HepG2 (cell line): ENCODE measurements at regions not wholly inside any gene's neighbourhood (a gene's known extent, or its start where the extent isn't known, plus 50 kb on each side); places are given as distances from the start of the nearest gene placed in this dataset.

ENCODE experiments used
- ATAC-seq: fragments of 200-7000 bp; cut with Tn5 transposase; 3 replicates; pipeline ENCODE4 v1.9.1; 2020; ENCODE audit warnings: mild to moderate bottlenecking, moderate library complexity
- BruUV-seq: library from RNA; stranded (reverse); fragments of 400-500 nt; replicated peaks from 2 replicates; lab custom pipeline; 2021; lab: Mats Ljungman, UMichigan
- CTCF ChIA-PET: fragments of 300-600 bp; formaldehyde crosslinking; extraction: SDS; loops from one replicate; lab custom pipeline; 2021; ENCODE audit warnings: low total read pairs, inconsistent platforms, low intra/inter-chr PET ratio; lab: Yijun Ruan, JAX
- POLR2A ChIA-PET: fragments of 350-600 bp; sonication (Branson Sonifier 250); formaldehyde crosslinking; loops from one replicate; lab custom pipeline; 2020; ENCODE audit warnings: antibody characterized with exemption, inconsistent platforms; lab: Yijun Ruan, JAX
- DNase-seq: peaks from one replicate; pipeline ENCODE4 v3.0.0-alpha.2; 2015; ENCODE audit warnings: low spot score
- FAIRE-seq: peaks from 3 replicates; lab custom pipeline; 2011; peaks lifted over from hg19 to GRCh38; lab: Jason Lieb, UNC
- H2AFZ ChIP-seq: one replicate; pipeline ENCODE4 v1.6.1; 2011; ENCODE audit warnings: low read length, inconsistent platforms
- H3K27ac ChIP-seq: fragments of 300-600 bp; 3 replicates; pipeline ENCODE4 v1.8.0; 2011; ENCODE audit warnings: mixed run types, mild to moderate bottlenecking, mixed read lengths, low read length, inconsistent platforms; ENCODE audit not compliant: insufficient read depth; ENCODE audit errors: extremely low read length
- H3K27me3 ChIP-seq, 2 experiments: fragments of 200-600 bp in 1 of 2; 2 replicates in 1 of 2; 3 replicates in 1 of 2; pipeline versions ENCODE4 v1.6.0 to v1.8.0; 2011; ENCODE audit warnings: low read length in 2 of 2, mild to moderate bottlenecking in 2 of 2, moderate library complexity in 2 of 2, inconsistent platforms in 1 of 2; ENCODE audit not compliant: insufficient read depth in 2 of 2, control insufficient read depth in 1 of 2
- H3K36me3 ChIP-seq, 2 experiments: fragments of 200-600 bp in 1 of 2; replicated peaks in 1 of 2; 2 replicates in 1 of 2; 3 replicates in 1 of 2; pipeline versions ENCODE4 v1.5.1 to v1.8.0; 2011; ENCODE audit warnings: low read length in 2 of 2, inconsistent platforms in 1 of 2; ENCODE audit not compliant: insufficient read depth in 2 of 2, control insufficient read depth in 1 of 2
- H3K4me1 ChIP-seq: 2 replicates; pipeline ENCODE4 v1.5.1; 2012; ENCODE audit warnings: low read length, inconsistent platforms; ENCODE audit not compliant: insufficient read depth
- H3K4me2 ChIP-seq: 2 replicates; pipeline ENCODE4 v1.6.0; 2011; ENCODE audit warnings: low read depth, low read length, inconsistent platforms
- H3K4me3 ChIP-seq, 3 experiments: fragments of 200-600 bp in 1 of 3; sonication (generic), shearing (Covaris generic) in 1 of 3; replicated peaks in 1 of 3; 2 replicates each; pipeline ENCODE4 v1.5.1; 2011 to 2016; ENCODE audit warnings: low read length in 3 of 3, inconsistent platforms in 2 of 3, low read depth in 2 of 3, mild to moderate bottlenecking in 2 of 3, control low read depth in 1 of 3, mixed read lengths in 1 of 3; ENCODE audit not compliant: insufficient read depth in 1 of 3
- H3K79me2 ChIP-seq: one replicate; pipeline ENCODE4 v1.6.1; 2011; ENCODE audit warnings: low read length, inconsistent platforms; ENCODE audit not compliant: insufficient read depth
- H3K9ac ChIP-seq: 2 replicates; pipeline ENCODE4 v1.6.0; 2011; ENCODE audit warnings: mild to moderate bottlenecking, low read depth, low read length, inconsistent platforms; ENCODE audit not compliant: insufficient read depth
- H3K9me3 ChIP-seq: 2 replicates; pipeline ENCODE4 v1.5.1; 2012; ENCODE audit warnings: mild to moderate bottlenecking, low read length
- H4K20me1 ChIP-seq: 2 replicates; pipeline ENCODE4 v1.6.0; 2011; ENCODE audit warnings: inconsistent platforms, mild to moderate bottlenecking, low read length, moderate library complexity; ENCODE audit not compliant: insufficient read depth
- ARNT ChIP-seq: fragments of 450-650 bp; IDR thresholded peaks from 2 replicates; pipeline ENCODE4 v1.6.1; 2017
- DDIT3 ChIP-seq: sonication (generic); formaldehyde crosslinking; IDR thresholded peaks from 2 replicates; pipeline ENCODE4 v1.4.0; 2020; ENCODE audit warnings: mild to moderate bottlenecking, missing genetic modification reagents
- KDM5A ChIP-seq: fragments of 200-600 bp; sonication (generic); IDR thresholded peaks from 2 replicates; pipeline ENCODE4 v1.7.0; 2018; ENCODE audit warnings: antibody characterized with exemption, mild to moderate bottlenecking, low read length, borderline replicate concordance
- MIER2 ChIP-seq: IDR thresholded peaks from 2 replicates; pipeline ENCODE4 v1.6.1; 2016; ENCODE audit warnings: missing biosample characterization, missing genetic modification reagents
- NFAT5 ChIP-seq: sonication (generic); formaldehyde crosslinking; IDR thresholded peaks from 2 replicates; pipeline ENCODE4 v1.4.0; 2020; ENCODE audit warnings: missing genetic modification reagents
- PLSCR1 ChIP-seq: sonication (generic); formaldehyde crosslinking; IDR thresholded peaks from 2 replicates; pipeline ENCODE4 v1.5.0; 2020; ENCODE audit warnings: missing genetic modification reagents, mild to moderate bottlenecking, borderline replicate concordance
- TCF12 ChIP-seq, 2 experiments: fragments of 450-650 bp in 1 of 2; sonication (generic) in 1 of 2; formaldehyde crosslinking in 1 of 2; IDR thresholded peaks; 2 replicates each; pipeline versions ENCODE4 v1.6.1 to v1.8.0; 2017 to 2022; ENCODE audit warnings: antibody characterized with exemption in 1 of 2, mild to moderate bottlenecking in 1 of 2, missing genetic modification reagents in 1 of 2, moderate library complexity in 1 of 2
- ZBTB33 ChIP-seq: sonication (generic); formaldehyde crosslinking; IDR thresholded peaks from 2 replicates; pipeline ENCODE4 v1.4.0; 2020; ENCODE audit warnings: missing genetic modification reagents
- ZNF160 ChIP-seq: sonication (generic); formaldehyde crosslinking; IDR thresholded peaks from 2 replicates; pipeline ENCODE4 v1.8.0; 2022; ENCODE audit warnings: mild to moderate bottlenecking, inconsistent platforms, missing genetic modification reagents
- WGBS: methylation state at CpG from one replicate; pipeline ENCODE4 v1.1.6; 2017; ENCODE audit warnings: low lambda C conversion rate; 5-methylcytosine and 5-hydroxymethylcytosine counted together
- in situ Hi-C: cut with HindIII; loops from 2 replicates; pipeline ENCODE4 v1.10.0; 2017; ENCODE audit warnings: low pct_unique_long_range_greater_than_20kb; ENCODE audit not compliant: extremely low pct_ligation_motif_present
- intact Hi-C: fragments of 100-400 bp; cut with micrococcal nuclease; formaldehyde crosslinking; loops from one replicate; pipeline ENCODE4 v1.10.0; 2022; ENCODE audit not compliant: unreplicated experiment

GRCh38 chr21:19776076-19776475 is 1222.1 kb upstream of the NCAM2 start:
- H3K4me1 ChIP-seq, result no peaks in the 10 kb centered on the region
- POLR2A ChIA-PET, result no interaction called here
- peaks cover 73% of the 10 kb centered on the region for H3K9me3 ChIP-seq
- ATAC-seq (no peak), FAIRE-seq (no peak)
- no peak overlapping the region for H2AFZ ChIP-seq
- H3K4me3 ChIP-seq, result no peak overlapping the region
- BruUV-seq, result no TSS peak
- H3K79me2 ChIP-seq, result no peaks in the 10 kb centered on the region
- H3K4me2 ChIP-seq, result no peak overlapping the region
- TF ChIP-seq KDM5A, result no peak
- TF ChIP-seq TCF12 (IDR thresholded peaks at IDR 0.05), result no peak
- no peak for TF ChIP-seq TCF12 (CRISPR knock-in tag; IDR thresholded peaks at IDR 0.05)
- TF ChIP-seq, all 625 proteins: peak for 0
- no peaks in the 10 kb centered on the region for H4K20me1 ChIP-seq
- no peaks in the 10 kb centered on the region for H3K27me3 ChIP-seq
- intact Hi-C loops (no loop called here), in situ Hi-C loops (no loop called here)
- CTCF ChIA-PET, result no interaction called here
- DNase-seq, result no peak
- no peaks in the 10 kb centered on the region for H3K36me3 ChIP-seq
- WGBS, result 2% methylated on average over 1 of the region's 1 CpG
- H3K9ac ChIP-seq, result no peak overlapping the region
- no peak overlapping the region for H3K27ac ChIP-seq

GRCh38 chr21:19781881-19782652 is 1216.1 kb upstream of the NCAM2 start:
- DNase-seq, result no peak
- in situ Hi-C loops (no loop called here), intact Hi-C loops (no loop called here)
- H3K27me3 ChIP-seq, result no peaks in the 10 kb centered on the region
- H3K79me2 ChIP-seq, result no peaks in the 10 kb centered on the region
- CTCF ChIA-PET, result no interaction called here
- no peak for ATAC-seq
- H3K4me3 ChIP-seq, result no peak overlapping the region
- no peak overlapping the region for H3K27ac ChIP-seq
- H3K4me2 ChIP-seq, result no peak overlapping the region
- H3K36me3 ChIP-seq, result no peaks in the 10 kb centered on the region
- H2AFZ ChIP-seq, result no peak overlapping the region
- WGBS, result 3% methylated on average over 6 of the region's 7 CpGs
- no peaks in the 10 kb centered on the region for H4K20me1 ChIP-seq
- BruUV-seq, result no TSS peak
- peaks cover 87% of the 10 kb centered on the region for H3K9me3 ChIP-seq
- POLR2A ChIA-PET, result no interaction called here
- FAIRE-seq, result no peak
- no peak overlapping the region for H3K9ac ChIP-seq
- no peaks in the 10 kb centered on the region for H3K4me1 ChIP-seq
- TF ChIP-seq PLSCR1 (CRISPR knock-in tag) (no peak), DDIT3 (CRISPR knock-in tag) (no peak), ZBTB33 (no peak), ARNT (no peak), NFAT5 (CRISPR knock-in tag) (no peak), ZNF160 (CRISPR knock-in tag) (no peak), MIER2 (CRISPR knock-in tag) (no peak)
